Fibroblast of the aortic adventitia (primary cell): ENCODE measurements at regions not wholly inside any gene's neighbourhood (a gene's known extent, or its start where the extent isn't known, plus 50 kb on each side); places are given as distances from the start of the nearest gene placed in this dataset.

Experiments used
- DNase-seq: peaks from one replicate; pipeline ENCODE4 v3.0.0-alpha.2; 2010; ENCODE audit warnings: low read depth
- H3K4me3 ChIP-seq: 2 replicates; pipeline ENCODE4 v1.5.1; 2011; ENCODE audit warnings: low read depth, mild to moderate bottlenecking, control low read depth, low read length, moderate library complexity
- CTCF ChIP-seq: IDR thresholded peaks from 2 replicates; pipeline ENCODE4 v1.5.1; 2011; ENCODE audit warnings: mild to moderate bottlenecking, low read length, control low read depth, inconsistent platforms; ENCODE audit not compliant: insufficient read depth

GRCh38 chr22:49290711-49291110 lies 537.0 kb downstream of the BRD1 start:
- no peak overlapping the region for H3K4me3 ChIP-seq
- no peak for DNase-seq
- TF ChIP-seq CTCF, result no peak

- no peak for DNase-seq
- no peak for TF ChIP-seq CTCF
- H3K4me3 ChIP-seq, result no peak overlapping the region
Measured at GRCh38 chr22:49289822-49290679, 537.6 kb downstream of the BRD1 start.

GRCh38 chr22:49286181-49286760 lies 541.4 kb downstream of the BRD1 start:
- DNase-seq, result no peak
- no peak overlapping the region for H3K4me3 ChIP-seq
- TF ChIP-seq CTCF, result no peak

GRCh38 chr22:49284931-49285330 lies 542.7 kb downstream of the BRD1 start:
- no peak for DNase-seq
- no peak for TF ChIP-seq CTCF

GRCh38 chr22:49284056-49284784 lies 543.5 kb downstream of the BRD1 start:
- no peak overlapping the region for H3K4me3 ChIP-seq
- no peak for TF ChIP-seq CTCF
- no peak for DNase-seq

More at GRCh38 chr22:49284931-49285330, 542.7 kb downstream of the BRD1 start:
- no peak overlapping the region for H3K4me3 ChIP-seq

- no peak for TF ChIP-seq CTCF
- no peak overlapping the region for H3K4me3 ChIP-seq
- DNase-seq, result no peak
Measured at GRCh38 chr22:49282596-49282995, 545.1 kb downstream of the BRD1 start.
